ENCODE measurements at regions not wholly inside any gene's neighbourhood (a gene's known extent, or its start where the extent isn't known, plus 50 kb on each side); places are given as distances from the start of the nearest gene placed in this dataset.

- H3K27ac ChIP-seq: no peak overlapping the region
These were observed 236.1 kb downstream of the CETN3 start for GRCh38 chr5:90173299-90174030.

GRCh38 chr5:90171466-90171865 is 238.1 kb downstream of the CETN3 start:
- TF ChIP-seq CTCF (IDR thresholded peaks at IDR 0.05) (no peak), ZFX (IDR thresholded peaks at IDR 0.05; ENCODE audit: borderline replicate concordance) (no peak)
- H3K27ac ChIP-seq: no peak overlapping the region

More at GRCh38 chr5:90173299-90174030, 236.1 kb downstream of the CETN3 start:
- no peak for TF ChIP-seq ZFX (IDR thresholded peaks at IDR 0.05; ENCODE audit: borderline replicate concordance)
- TF ChIP-seq CTCF (IDR thresholded peaks at IDR 0.05): no peak

GRCh38 chr5:90170261-90170660 is 239.3 kb downstream of the CETN3 start:
- H3K27ac ChIP-seq: no peak overlapping the region
- TF ChIP-seq CTCF (IDR thresholded peaks at IDR 0.05): no peak

- no peak for TF ChIP-seq ZFX (IDR thresholded peaks at IDR 0.05; ENCODE audit: borderline replicate concordance)
- no peak for TF ChIP-seq CTCF (IDR thresholded peaks at IDR 0.05)
- H3K27ac ChIP-seq: peak overlapping the region; percentile 23
These were observed 240.5 kb downstream of the CETN3 start for GRCh38 chr5:90169078-90169477.

GRCh38 chr5:90168399-90168798 is 241.2 kb downstream of the CETN3 start:
- no peak for TF ChIP-seq CTCF (IDR thresholded peaks at IDR 0.05)
- TF ChIP-seq ZFX (IDR thresholded peaks at IDR 0.05; ENCODE audit: borderline replicate concordance): no peak
- H3K27ac ChIP-seq: no peak overlapping the region

GRCh38 chr5:90166816-90167215 is 242.7 kb downstream of the CETN3 start:
- H3K27ac ChIP-seq: no peak overlapping the region
- TF ChIP-seq CTCF (IDR thresholded peaks at IDR 0.05): no peak
- TF ChIP-seq ZFX (IDR thresholded peaks at IDR 0.05; ENCODE audit: borderline replicate concordance): no peak

- H3K27ac ChIP-seq: no peak overlapping the region
- TF ChIP-seq CTCF (IDR thresholded peaks at IDR 0.05) (no peak), ZFX (IDR thresholded peaks at IDR 0.05; ENCODE audit: borderline replicate concordance) (no peak)
These were observed 247.2 kb downstream of the CETN3 start for GRCh38 chr5:90162324-90162723.
